Keratinocyte (primary cell): ENCODE measurements at regions not wholly inside any gene's neighbourhood (a gene's known extent, or its start where the extent isn't known, plus 50 kb on each side); places are given as distances from the start of the nearest gene placed in this dataset.
"Not testable (repeated sequence)": the region's sequence is repeated elsewhere in the genome, so short reads cannot be mapped to it uniquely, and the experiment has no call there.

Experiments
- DNase-seq: peaks from one replicate; pipeline ENCODE4 v3.0.0-alpha.2; 2011; ENCODE audit warnings: low read depth, missing footprints, low spot score
- FAIRE-seq: peaks from 2 replicates; lab custom pipeline; 2011; peaks lifted over from hg19 to GRCh38; lab: Jason Lieb, UNC
- H2AFZ ChIP-seq: 2 replicates; pipeline ENCODE4 v1.6.0; 2012; ENCODE audit warnings: low read length, control low read depth, inconsistent platforms; ENCODE audit not compliant: control insufficient read depth
- H3K27ac ChIP-seq: 2 replicates; pipeline ENCODE4 v1.5.1; 2011; ENCODE audit warnings: low read length; ENCODE audit not compliant: control insufficient read depth, insufficient read depth
- H3K27me3 ChIP-seq: 3 replicates; pipeline ENCODE4 v1.6.0; 2011; ENCODE audit warnings: low read length; ENCODE audit not compliant: control insufficient read depth, insufficient read depth; ENCODE audit errors: extremely low read depth
- H3K36me3 ChIP-seq, 2 experiments: 2 replicates in 1 of 2; 3 replicates in 1 of 2; pipeline ENCODE4 v1.5.1; 2011; ENCODE audit warnings: low read length in 2 of 2, mild to moderate bottlenecking in 1 of 2; ENCODE audit not compliant: control insufficient read depth in 2 of 2, insufficient read depth in 2 of 2; ENCODE audit errors: extremely low read depth in 1 of 2
- H3K4me1 ChIP-seq: 3 replicates; pipeline ENCODE4 v1.5.1; 2011; ENCODE audit warnings: low read length; ENCODE audit not compliant: control insufficient read depth, insufficient read depth; ENCODE audit errors: extremely low read depth
- H3K4me2 ChIP-seq: 3 replicates; pipeline ENCODE4 v1.6.0; 2011; ENCODE audit warnings: low read depth, low read length; ENCODE audit not compliant: control insufficient read depth, insufficient read depth; ENCODE audit errors: extremely low read depth
- H3K4me3 ChIP-seq, 3 experiments: fragments of 200-600 bp in 1 of 3; sonication (generic) in 1 of 3; 2 replicates in 2 of 3; 3 replicates in 1 of 3; pipeline ENCODE4 v1.5.1; 2011 to 2016; ENCODE audit warnings: low read length in 3 of 3, mild to moderate bottlenecking in 3 of 3, control low read depth in 2 of 3, inconsistent platforms in 1 of 3, low read depth in 1 of 3, mixed read lengths in 1 of 3, mixed run types in 1 of 3, moderate library complexity in 1 of 3; ENCODE audit not compliant: control insufficient read depth in 2 of 3, insufficient read depth in 2 of 3; ENCODE audit errors: extremely low read depth in 1 of 3
- H3K79me2 ChIP-seq: 2 replicates; pipeline ENCODE4 v1.6.0; 2012; ENCODE audit warnings: low read length; ENCODE audit not compliant: control insufficient read depth, insufficient read depth
- H3K9ac ChIP-seq: 3 replicates; pipeline ENCODE4 v1.6.0; 2011; ENCODE audit warnings: low read length; ENCODE audit not compliant: control insufficient read depth, insufficient read depth; ENCODE audit errors: extremely low read depth
- H3K9me1 ChIP-seq: 3 replicates; pipeline ENCODE4 v1.6.0; 2011; ENCODE audit warnings: low read length; ENCODE audit not compliant: control insufficient read depth, insufficient read depth; ENCODE audit errors: extremely low read depth
- H3K9me3 ChIP-seq: 2 replicates; pipeline ENCODE4 v1.5.1; 2012; ENCODE audit warnings: low read depth, low read length; ENCODE audit not compliant: control insufficient read depth
- H4K20me1 ChIP-seq: 3 replicates; pipeline ENCODE4 v1.6.0; 2011; ENCODE audit warnings: low read length; ENCODE audit not compliant: control insufficient read depth, insufficient read depth; ENCODE audit errors: extremely low read depth
- dilution Hi-C: fragments of 300-500 bp; cut with MboI; formaldehyde crosslinking; loops from one replicate; pipeline ENCODE4 v1.7.0; 2020; ENCODE audit warnings: low sequenced_read_pairs; ENCODE audit not compliant: extremely low pct_ligation_motif_present
- small RNA-seq, 3 experiments: library from RNA; depleted of rRNA; stranded (forward); fragments of <200 nt; gene quantifications; one replicate each; pipeline ENCODE3, GENCODE V24; 2012; ENCODE audit warnings: low read depth in 3 of 3, low replicate concordance in 1 of 3; ENCODE audit not compliant: insufficient read length in 3 of 3

- DNase-seq, H3K36me3 ChIP-seq, H4K20me1 ChIP-seq, H3K9me1 ChIP-seq, H3K4me2 ChIP-seq, H3K9ac ChIP-seq, H3K27ac ChIP-seq, H3K4me3 ChIP-seq, H3K4me1 ChIP-seq, H3K9me3 ChIP-seq, H2AFZ ChIP-seq, FAIRE-seq, H3K79me2 ChIP-seq, dilution Hi-C loops, H3K27me3 ChIP-seq: not testable (repeated sequence)
These were observed 583.7 kb downstream of the TUBA3C start for GRCh38 chr13:18597940-18598339.

DNA sequence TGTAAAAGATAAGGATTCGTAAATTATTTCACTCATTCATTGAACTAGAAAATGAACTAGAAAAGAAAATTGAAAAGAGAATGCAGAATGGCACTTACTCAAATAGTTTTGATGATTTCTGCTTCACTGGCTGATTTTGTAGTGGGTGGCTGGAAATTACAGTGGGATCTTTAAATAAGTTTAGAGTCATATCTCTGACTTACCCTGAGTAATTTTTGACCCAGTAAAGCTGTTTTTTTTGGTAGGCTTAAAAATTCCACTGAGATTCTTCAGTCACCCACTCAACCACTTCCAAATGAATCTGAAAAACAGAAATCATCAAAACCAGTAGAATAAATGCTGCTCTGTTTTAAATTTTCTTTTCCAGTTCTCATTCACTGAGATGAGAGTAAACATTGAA is 604.5 kb downstream of the TUBA3C start:
- H3K9me3 ChIP-seq, dilution Hi-C loops, H3K9ac ChIP-seq, H3K4me2 ChIP-seq, H3K79me2 ChIP-seq, H3K27ac ChIP-seq, H4K20me1 ChIP-seq, H3K4me1 ChIP-seq, H3K9me1 ChIP-seq, H2AFZ ChIP-seq, DNase-seq, H3K4me3 ChIP-seq, FAIRE-seq, H3K27me3 ChIP-seq, H3K36me3 ChIP-seq: not testable (repeated sequence)

- H3K4me2 ChIP-seq, H4K20me1 ChIP-seq, FAIRE-seq, H2AFZ ChIP-seq, H3K9ac ChIP-seq, DNase-seq, H3K36me3 ChIP-seq, dilution Hi-C loops, H3K9me3 ChIP-seq, H3K27ac ChIP-seq, H3K4me3 ChIP-seq, H3K27me3 ChIP-seq, H3K9me1 ChIP-seq, H3K79me2 ChIP-seq, H3K4me1 ChIP-seq: not testable (repeated sequence)
These were observed 613.7 kb downstream of the TUBA3C start for GRCh38 chr13:18567890-18568289.

Small RNA genes lying in the stretch of these regions (small RNA-seq; reads per million reads assigned to genes)
- gene LINC00328-2P: 0 reads per million in 3 experiments
- gene RNA5SP24: 0 reads per million in 3 experiments
- 0 reads per million in 3 experiments for gene RNU6-55P
- gene RNU6-76P: 0 reads per million in 3 experiments
